ENCODE measurements at regions not wholly inside any gene's neighbourhood (a gene's known extent, or its start where the extent isn't known, plus 50 kb on each side); places are given as distances from the start of the nearest gene placed in this dataset.

DNA sequence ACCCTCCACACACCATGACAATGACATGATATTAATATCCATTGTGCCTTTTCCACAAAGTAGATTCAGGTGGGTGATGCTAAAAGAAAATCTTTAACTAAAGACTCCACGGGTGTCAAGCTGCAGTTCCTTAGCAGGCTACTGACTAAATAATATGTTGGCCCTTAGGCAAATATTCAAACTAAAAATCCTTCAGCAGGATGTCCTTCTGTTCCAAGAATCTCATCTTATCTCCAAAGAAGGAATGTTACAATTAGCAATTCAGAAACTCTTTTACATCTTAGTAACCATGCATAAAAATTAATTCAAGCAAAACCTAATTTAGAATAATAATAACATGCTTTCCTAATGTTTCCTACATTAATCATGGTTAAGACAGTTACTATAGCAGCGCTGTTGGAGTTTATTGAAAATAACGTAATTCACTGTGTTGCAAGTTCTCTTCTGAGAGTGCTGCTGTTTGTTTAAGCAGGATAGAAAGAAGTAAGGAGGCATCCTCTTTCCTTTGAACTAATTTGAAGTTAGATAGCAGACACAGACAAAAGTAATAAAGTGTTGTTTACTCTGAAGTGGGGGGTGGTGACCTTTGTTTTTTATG, 414.8 kb upstream of the CDH4 start:
- Histone ChIP-seq H3K27ac (ENCODE audit: low read length) (no peak overlapping the region), H3K9me3 (ENCODE audit: control insufficient read depth, low read length) (no peaks in the 10 kb centered on the region), H3K27me3 (ENCODE audit: control insufficient read depth, insufficient read depth) (no peaks in the 10 kb centered on the region), H3K4me3 (ENCODE audit: low read length) (no peak overlapping the region), H3K4me1 (ENCODE audit: control insufficient read depth, insufficient read depth, low read length) (no peaks in the 10 kb centered on the region)
- ATAC-seq (no peak), DNase-seq (no peak)
- intact Hi-C loops (cut with DNase I) = no loop called here
- WGBS = 64% methylated on average over 3 of the region's 3 CpGs

DNA sequence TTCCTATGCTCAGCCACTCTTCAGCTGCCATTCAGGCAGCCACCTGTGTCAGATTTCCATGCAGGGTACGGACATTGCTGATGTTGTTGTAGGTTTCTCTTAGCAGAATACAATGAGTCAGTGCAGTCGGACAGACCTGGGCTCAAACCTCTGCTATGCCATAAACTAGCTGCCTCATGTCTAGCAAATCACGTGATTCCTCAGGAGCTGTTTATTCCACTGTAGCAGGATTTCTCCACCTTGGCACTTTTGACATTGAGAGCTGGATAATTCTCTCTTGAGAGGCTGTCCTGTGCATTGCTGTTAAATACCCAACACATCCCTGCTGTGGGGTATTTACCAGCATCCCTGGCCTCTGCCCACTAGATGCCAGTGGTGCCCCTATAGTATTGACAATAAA, 413.8 kb upstream of the CDH4 start:
- no peaks in the 10 kb centered on the region for H3K9me3 ChIP-seq (ENCODE audit: control insufficient read depth, low read length)
- no peak overlapping the region for H3K4me3 ChIP-seq (ENCODE audit: low read length)
- H3K27me3 ChIP-seq (ENCODE audit: control insufficient read depth, insufficient read depth) = no peaks in the 10 kb centered on the region
- H3K27ac ChIP-seq (ENCODE audit: low read length) = no peak overlapping the region
- intact Hi-C loops (cut with DNase I) = no loop called here
- no peaks in the 10 kb centered on the region for H3K4me1 ChIP-seq (ENCODE audit: control insufficient read depth, insufficient read depth, low read length)
- no peak for ATAC-seq
- WGBS = 78% methylated on average over 3 of the region's 3 CpGs
- no peak for DNase-seq

DNA sequence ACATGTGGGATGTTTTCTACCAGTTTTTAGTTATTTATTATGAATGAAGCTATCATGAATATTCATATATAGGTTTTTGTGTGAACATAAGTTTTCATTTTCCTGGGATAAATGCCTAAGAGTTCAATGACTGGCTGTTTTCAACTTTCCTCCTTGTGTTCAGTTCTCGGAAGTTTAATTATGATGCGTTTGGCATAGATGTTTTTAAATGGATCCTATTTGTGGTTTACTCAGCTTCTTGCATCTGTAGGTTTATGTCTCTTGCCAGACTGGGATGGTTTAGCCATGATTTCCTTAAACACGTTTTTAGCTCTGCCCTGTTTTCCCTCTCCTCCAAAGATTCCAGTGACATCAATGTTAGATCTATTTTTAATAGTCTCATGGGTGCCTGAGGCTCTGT, 411.1 kb upstream of the CDH4 start:
- ATAC-seq (no peak), DNase-seq (no peak)
- intact Hi-C loops (cut with DNase I) = loop anchor here in 1 of 4 donors (5.0 kb wide), 1 partner anchor 49 kb away; no protein-coding TSS in a partner anchor
- Histone ChIP-seq H3K4me3 (ENCODE audit: low read length) (no peak overlapping the region), H3K4me1 (ENCODE audit: control insufficient read depth, insufficient read depth, low read length) (no peaks in the 10 kb centered on the region), H3K27me3 (ENCODE audit: control insufficient read depth, insufficient read depth) (no peaks in the 10 kb centered on the region), H3K9me3 (ENCODE audit: control insufficient read depth, low read length) (no peaks in the 10 kb centered on the region), H3K27ac (ENCODE audit: low read length) (no peak overlapping the region)
- WGBS = 80% methylated on average over 3 of the region's 3 CpGs

DNA sequence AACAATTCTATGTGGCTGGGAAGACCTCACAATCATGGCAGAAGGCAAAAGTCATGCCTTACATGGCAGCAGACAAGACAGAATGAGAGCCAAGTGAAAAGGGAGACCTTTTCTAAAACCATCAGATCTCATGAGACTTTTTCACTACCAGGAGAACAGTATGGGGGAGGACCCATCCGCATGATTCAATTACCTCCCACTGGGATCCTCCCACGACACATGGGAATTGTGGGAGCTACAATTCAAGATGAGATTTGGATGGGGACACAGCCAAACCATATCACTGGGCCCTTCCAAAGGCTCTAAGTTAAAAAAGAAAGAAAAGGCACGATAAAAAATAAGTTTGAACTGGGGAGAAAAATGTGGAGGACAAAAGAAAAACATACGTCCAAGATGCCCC, 406.9 kb upstream of the CDH4 start:
- Histone ChIP-seq H3K27me3 (ENCODE audit: control insufficient read depth, insufficient read depth) (no peaks in the 10 kb centered on the region), H3K4me1 (ENCODE audit: control insufficient read depth, insufficient read depth, low read length) (no peaks in the 10 kb centered on the region), H3K4me3 (ENCODE audit: low read length) (no peak overlapping the region), H3K27ac (ENCODE audit: low read length) (no peak overlapping the region), H3K9me3 (ENCODE audit: control insufficient read depth, low read length) (no peaks in the 10 kb centered on the region)
- DNase-seq (no peak), ATAC-seq (no peak)
- WGBS = 67% methylated on average over 4 of the region's 4 CpGs
- intact Hi-C loops (cut with DNase I) = no loop called here

DNA sequence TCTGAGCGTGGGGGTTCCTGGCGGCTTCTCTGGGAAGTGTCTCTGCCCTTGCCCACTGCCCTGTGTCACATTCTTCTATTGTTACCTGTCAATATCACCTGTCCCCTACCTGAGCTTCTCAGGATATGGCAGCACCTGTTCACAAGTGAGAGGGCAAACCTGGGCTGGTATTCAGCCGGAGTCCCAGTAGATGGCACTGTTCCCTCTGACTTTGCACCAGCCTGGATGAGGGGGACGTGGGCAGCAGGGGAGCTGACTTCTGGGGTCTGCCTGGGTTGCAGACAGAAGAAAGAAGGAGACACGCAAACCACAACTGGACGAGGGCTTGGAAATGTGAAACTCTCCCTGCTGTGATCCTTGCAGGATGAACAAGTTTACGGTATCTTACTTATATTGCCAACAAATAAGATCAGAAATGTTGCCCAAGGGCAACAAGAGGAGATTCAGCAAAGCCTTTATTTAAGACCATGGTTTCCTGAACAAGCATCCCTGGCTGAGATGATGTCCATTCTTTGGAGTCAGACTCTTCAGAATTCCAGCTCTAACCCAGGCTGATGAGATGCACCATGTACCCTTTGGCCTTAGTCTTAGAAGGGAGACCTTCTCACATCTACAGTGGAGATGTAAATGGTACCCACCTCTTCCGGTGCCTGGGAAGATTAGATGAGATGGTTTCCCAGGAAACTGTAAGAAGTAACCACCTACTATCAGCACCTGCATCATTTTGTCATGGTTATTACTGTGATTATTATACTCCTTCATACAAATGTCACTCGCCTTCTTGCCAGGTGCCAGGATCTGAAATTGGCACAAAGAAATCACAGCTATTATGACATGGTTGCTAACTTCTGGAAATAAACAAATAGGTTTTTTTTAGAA, 400.0 kb upstream of the CDH4 start:
- ATAC-seq = no peak
- Histone ChIP-seq H3K27me3 (ENCODE audit: control insufficient read depth, insufficient read depth) (no peaks in the 10 kb centered on the region), H3K4me3 (ENCODE audit: low read length) (no peak overlapping the region), H3K4me1 (ENCODE audit: control insufficient read depth, insufficient read depth, low read length) (no peaks in the 10 kb centered on the region), H3K9me3 (ENCODE audit: control insufficient read depth, low read length) (peaks cover 2% of the 10 kb centered on the region), H3K27ac (ENCODE audit: low read length) (no peak overlapping the region)
- WGBS = 37% methylated on average over 9 of the region's 9 CpGs
- intact Hi-C loops (cut with DNase I) = no loop called here
- no peak for DNase-seq

DNA sequence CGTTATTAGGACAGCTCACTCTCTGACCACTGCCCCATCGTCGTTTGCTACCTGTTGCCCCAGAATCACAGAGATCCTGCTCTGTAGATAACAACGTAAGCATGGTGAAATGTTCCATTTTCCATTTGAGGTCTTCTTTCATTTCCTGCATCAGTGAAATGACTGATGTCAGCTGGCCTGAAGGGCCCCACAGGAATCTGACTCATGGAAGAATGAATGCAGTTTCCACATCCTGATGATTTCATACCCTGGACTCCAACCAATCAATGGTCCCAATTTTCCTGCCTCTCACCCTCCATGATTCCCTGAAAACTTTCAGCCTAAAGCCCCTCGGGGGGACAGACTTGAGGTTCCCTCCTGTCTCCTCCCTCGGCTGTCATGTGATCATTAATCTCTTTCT, 394.4 kb upstream of the CDH4 start:
- ATAC-seq (no peak), DNase-seq (no peak)
- no peaks in the 10 kb centered on the region for H3K4me1 ChIP-seq (ENCODE audit: control insufficient read depth, insufficient read depth, low read length)
- intact Hi-C loops (cut with DNase I) = no loop called here
- peaks cover 2% of the 10 kb centered on the region for H3K9me3 ChIP-seq (ENCODE audit: control insufficient read depth, low read length)
- H3K27ac ChIP-seq (ENCODE audit: low read length) = no peak overlapping the region
- H3K27me3 ChIP-seq (ENCODE audit: control insufficient read depth, insufficient read depth) = no peaks in the 10 kb centered on the region
- 53% methylated on average over 6 of the region's 6 CpGs for WGBS
- H3K4me3 ChIP-seq (ENCODE audit: low read length) = no peak overlapping the region

DNA sequence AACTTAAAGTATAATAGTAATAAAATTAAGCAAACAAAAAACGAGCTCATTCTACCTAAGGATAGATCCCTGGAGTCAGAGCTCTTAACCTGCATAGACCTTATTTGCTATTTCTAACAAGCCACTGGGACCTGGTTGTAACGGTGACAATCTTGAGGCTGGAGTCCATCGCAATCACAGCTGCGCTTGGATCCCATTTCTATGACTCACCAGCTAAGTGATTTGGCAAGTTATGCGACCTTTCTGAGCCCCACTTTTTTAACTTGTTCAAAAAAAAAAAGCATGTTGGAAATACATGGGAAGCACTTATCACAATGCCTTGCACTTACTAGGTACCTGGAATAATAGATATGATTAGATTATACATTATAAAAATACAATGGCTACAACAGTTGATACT, 389.5 kb upstream of the CDH4 start:
- WGBS = 72% methylated on average over 5 of the region's 5 CpGs

DNA sequence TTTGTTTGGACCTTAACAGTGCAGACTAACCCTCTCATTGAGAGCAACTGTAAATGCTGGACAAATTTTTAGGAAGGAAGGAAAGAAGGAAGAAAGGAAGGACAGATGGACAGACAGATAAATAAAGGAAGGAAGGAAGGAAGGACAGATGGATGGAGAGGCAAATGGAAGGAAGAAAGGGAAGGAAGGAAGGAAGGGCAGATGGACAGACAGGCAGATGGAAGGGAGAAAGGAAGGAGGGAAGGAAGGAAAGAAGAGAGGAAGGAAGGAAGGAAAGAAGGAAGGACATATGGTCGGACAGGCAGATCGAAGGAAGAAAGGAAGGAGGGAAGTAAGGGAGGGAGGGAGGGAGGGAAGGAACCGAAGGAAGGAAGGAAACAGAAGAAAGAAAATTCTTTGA, 388.5 kb upstream of the CDH4 start:
- Histone ChIP-seq H3K27me3 (ENCODE audit: control insufficient read depth, insufficient read depth) (peaks cover 3% of the 10 kb centered on the region), H3K4me1 (ENCODE audit: control insufficient read depth, insufficient read depth, low read length) (no peaks in the 10 kb centered on the region), H3K9me3 (ENCODE audit: control insufficient read depth, low read length) (no peaks in the 10 kb centered on the region), H3K27ac (ENCODE audit: low read length) (no peak overlapping the region), H3K4me3 (ENCODE audit: low read length) (no peak overlapping the region)
- ATAC-seq (no peak), DNase-seq (no peak)
- intact Hi-C loops (cut with DNase I) = no loop called here
- WGBS = 79% methylated on average over 3 of the region's 3 CpGs

More for the DNA sequence above, 389.5 kb upstream of the CDH4 start:
- Histone ChIP-seq H3K27me3 (ENCODE audit: control insufficient read depth, insufficient read depth) (peaks cover 3% of the 10 kb centered on the region), H3K4me3 (ENCODE audit: low read length) (no peak overlapping the region), H3K27ac (ENCODE audit: low read length) (no peak overlapping the region), H3K9me3 (ENCODE audit: control insufficient read depth, low read length) (no peaks in the 10 kb centered on the region), H3K4me1 (ENCODE audit: control insufficient read depth, insufficient read depth, low read length) (no peaks in the 10 kb centered on the region)
- intact Hi-C loops (cut with DNase I) = no loop called here
- no peak for DNase-seq
- no peak for ATAC-seq

DNA sequence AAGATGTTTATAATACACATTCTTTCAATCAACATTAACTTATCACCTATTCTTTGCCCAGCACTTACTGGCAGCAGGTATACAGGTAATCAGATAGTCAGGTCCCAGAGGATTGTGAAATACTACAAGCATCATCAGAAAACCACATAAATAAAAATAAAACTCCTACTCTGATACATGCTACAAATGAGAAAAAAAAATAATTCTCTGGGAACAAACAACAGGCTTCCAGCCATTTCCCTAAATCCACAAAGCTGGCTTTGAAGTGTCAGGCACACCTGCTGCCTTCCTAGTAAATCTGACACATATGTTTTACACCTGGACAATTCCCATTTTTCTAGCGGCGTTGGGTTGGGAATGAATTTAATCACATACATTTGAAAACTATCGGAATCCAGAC, 384.5 kb upstream of the CDH4 start:
- intact Hi-C loops (cut with DNase I) = no loop called here
- no peaks in the 10 kb centered on the region for H3K9me3 ChIP-seq (ENCODE audit: control insufficient read depth, low read length)
- WGBS = 92% methylated on average over 3 of the region's 3 CpGs
- H3K4me3 ChIP-seq (ENCODE audit: low read length) = no peak overlapping the region
- no peak for ATAC-seq
- no peaks in the 10 kb centered on the region for H3K4me1 ChIP-seq (ENCODE audit: control insufficient read depth, insufficient read depth, low read length)
- peaks cover 3% of the 10 kb centered on the region for H3K27me3 ChIP-seq (ENCODE audit: control insufficient read depth, insufficient read depth)
- DNase-seq = no peak
- no peak overlapping the region for H3K27ac ChIP-seq (ENCODE audit: low read length)

DNA sequence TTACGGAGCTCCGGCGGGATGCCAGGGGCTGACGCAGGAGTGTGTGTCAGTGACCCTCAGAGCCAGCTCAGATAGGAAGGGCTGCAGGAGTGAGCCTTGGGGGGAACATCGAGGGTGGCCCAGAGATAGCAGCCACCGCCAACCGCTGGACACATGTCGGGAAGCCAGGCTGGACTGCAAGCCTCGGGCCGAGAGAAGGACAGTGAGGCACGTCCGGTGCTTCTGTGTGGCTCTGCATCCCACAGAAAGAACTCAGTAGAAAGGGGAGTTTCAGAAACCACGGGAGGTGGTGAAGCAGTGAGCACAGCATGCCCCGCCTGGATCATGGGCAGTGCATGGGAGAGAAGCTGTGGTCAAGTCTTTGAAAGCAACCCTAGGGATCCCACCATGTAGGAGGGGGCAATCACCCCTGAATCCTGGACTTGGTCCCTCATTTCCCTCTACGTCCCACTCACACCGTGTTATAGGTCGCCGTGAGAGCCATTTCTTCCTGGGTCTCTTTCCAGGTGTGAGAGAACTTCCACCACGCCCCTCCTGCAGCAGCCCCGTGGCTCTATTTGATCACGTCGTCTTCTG, 383.7 kb upstream of the CDH4 start:
- H3K27ac ChIP-seq (ENCODE audit: low read length) = no peak overlapping the region
- H3K9me3 ChIP-seq (ENCODE audit: control insufficient read depth, low read length) = no peaks in the 10 kb centered on the region
- ATAC-seq (peak in 1 of 2 donors; percentile 26), DNase-seq (no peak)
- peaks cover 3% of the 10 kb centered on the region for H3K27me3 ChIP-seq (ENCODE audit: control insufficient read depth, insufficient read depth)
- 52% methylated on average over 22 of the region's 22 CpGs for WGBS
- intact Hi-C loops (cut with DNase I) = no loop called here
- H3K4me3 ChIP-seq (ENCODE audit: low read length) = no peak overlapping the region
- H3K4me1 ChIP-seq (ENCODE audit: control insufficient read depth, insufficient read depth, low read length) = no peaks in the 10 kb centered on the region

DNA sequence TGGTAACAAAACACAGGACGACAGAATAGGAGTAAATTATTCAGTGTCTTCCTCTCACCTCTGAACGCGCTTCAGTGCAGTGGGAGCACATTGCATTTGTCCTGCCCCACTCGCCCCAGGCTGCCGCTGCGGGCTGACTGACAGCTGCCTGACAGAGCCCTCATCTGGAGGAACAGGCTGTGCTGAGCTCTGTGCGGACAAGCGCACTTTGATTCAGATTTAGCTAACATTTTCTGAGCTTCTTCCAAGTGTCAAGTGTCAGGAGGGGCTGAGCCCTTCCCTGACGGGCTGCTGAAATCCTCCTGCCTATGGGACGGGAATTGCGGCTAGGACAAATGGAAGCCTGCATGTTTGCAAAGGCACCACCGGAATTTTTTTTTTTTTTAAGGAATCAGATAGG, 383.0 kb upstream of the CDH4 start:
- WGBS = 42% methylated on average over 12 of the region's 12 CpGs
- peaks cover 3% of the 10 kb centered on the region for H3K27me3 ChIP-seq (ENCODE audit: control insufficient read depth, insufficient read depth)

More for the DNA sequence above, 383.0 kb upstream of the CDH4 start:
- no peak for ATAC-seq
- Histone ChIP-seq H3K4me3 (ENCODE audit: low read length) (no peak overlapping the region), H3K4me1 (ENCODE audit: control insufficient read depth, insufficient read depth, low read length) (no peaks in the 10 kb centered on the region), H3K27ac (ENCODE audit: low read length) (no peak overlapping the region), H3K9me3 (ENCODE audit: control insufficient read depth, low read length) (no peaks in the 10 kb centered on the region)
- intact Hi-C loops (cut with DNase I) = no loop called here
- DNase-seq = no peak

Measured in right cardiac atrium (tissue), 5 donors.